Embryonic facial prominence (tissue), 1 donor: ENCODE measurements at regions not wholly inside any gene's neighbourhood (a gene's known extent, or its start where the extent isn't known, plus 50 kb on each side); places are given as distances from the start of the nearest gene placed in this dataset.

Experiments used
- DNase-seq: peaks from one replicate; pipeline ENCODE4 v3.0.0-alpha.2; 2016; ENCODE audit errors: extremely low spot score

GRCh38 chr1:115413621-115414020 is 75.6 kb upstream of the NGF start:
- no peak for DNase-seq

DNA sequence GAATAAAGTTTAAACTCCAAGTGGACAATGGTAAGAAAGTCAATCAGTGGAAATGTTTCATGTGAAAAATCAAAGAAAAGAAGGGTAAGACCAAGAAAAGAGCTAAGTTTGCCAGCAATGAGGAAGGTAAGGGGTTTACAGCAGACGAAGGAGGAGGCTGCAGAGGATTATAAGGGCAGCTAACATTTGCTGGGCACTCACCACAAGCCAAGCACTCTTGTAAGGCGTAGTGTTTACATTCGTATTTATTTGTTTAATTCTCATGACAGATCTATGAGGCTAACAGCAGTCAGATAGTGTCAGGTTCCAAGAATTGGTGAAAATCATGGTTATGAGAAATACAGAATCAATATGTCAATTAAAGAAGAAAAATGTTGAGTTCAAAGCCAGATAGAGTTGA is 75.2 kb upstream of the NGF start:
- no peak for DNase-seq

- no peak for DNase-seq
Measured at GRCh38 chr1:115412733-115413132, 74.7 kb upstream of the NGF start.

GRCh38 chr1:115412286-115412685 is 74.2 kb upstream of the NGF start:
- DNase-seq, result no peak

- no peak for DNase-seq
Measured at GRCh38 chr1:115411371-115412063, 73.5 kb upstream of the NGF start.

- DNase-seq, result no peak
Measured at GRCh38 chr1:115409094-115410015, 71.3 kb upstream of the NGF start.

DNA sequence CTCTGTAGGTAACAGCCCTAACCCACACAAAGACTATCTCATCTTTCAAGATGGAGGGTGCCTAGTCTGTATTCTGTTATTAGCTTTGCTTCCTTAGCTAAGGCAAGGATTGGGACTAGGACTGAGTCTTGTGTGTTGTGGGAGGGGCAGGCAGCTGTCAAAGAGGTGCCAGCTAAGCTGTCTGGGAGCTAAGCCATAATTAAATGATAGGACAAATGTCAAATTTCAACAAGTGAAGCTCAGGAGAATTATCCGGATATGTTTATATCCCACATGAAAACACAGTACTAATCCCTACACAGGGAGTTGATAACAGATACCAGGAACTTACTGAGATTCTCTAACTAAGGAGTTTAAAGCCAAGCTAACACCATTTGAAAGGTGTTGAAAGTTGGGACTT is 70.5 kb upstream of the NGF start:
- DNase-seq, result no peak

DNA sequence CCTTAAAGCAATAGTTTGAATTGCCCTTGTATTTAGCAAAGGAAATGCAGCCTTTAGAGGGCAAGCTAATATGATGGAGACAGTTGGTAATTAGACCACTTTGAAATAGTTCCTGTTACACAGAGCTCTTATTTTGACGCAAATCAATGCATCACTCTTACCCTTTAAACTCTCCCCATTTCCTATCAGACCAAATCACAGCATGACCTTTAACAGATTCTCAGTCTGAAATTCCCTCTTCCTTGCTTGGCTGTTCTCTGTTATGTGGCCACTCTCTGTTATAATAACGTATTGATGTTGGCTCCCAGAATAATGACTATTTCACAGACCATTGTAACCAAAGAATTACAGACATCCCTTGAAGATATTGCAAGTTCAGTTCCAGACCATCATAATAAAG is 66.9 kb upstream of the NGF start:
- DNase-seq, result no peak

DNA sequence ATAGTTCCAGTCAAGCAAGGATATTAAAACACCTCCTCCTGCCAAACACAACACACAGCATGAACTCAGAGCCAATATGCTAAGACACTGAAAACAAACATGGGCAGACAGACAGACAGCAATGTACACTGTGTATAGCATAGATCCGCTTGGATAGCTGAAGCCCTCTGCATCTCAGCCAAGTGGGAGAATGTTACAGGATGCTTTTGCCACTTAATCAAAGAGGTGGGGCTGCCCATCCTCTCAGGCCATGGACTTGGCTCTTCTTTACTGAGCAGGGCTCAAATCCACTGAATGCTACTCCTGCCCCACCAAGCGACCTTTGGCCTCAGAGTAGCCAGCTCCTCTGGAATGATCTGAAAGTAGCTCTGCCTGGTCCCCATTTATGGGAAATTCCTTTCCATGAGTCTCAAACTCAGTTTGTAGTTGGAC is 64.7 kb upstream of the NGF start:
- DNase-seq, result no peak

DNA sequence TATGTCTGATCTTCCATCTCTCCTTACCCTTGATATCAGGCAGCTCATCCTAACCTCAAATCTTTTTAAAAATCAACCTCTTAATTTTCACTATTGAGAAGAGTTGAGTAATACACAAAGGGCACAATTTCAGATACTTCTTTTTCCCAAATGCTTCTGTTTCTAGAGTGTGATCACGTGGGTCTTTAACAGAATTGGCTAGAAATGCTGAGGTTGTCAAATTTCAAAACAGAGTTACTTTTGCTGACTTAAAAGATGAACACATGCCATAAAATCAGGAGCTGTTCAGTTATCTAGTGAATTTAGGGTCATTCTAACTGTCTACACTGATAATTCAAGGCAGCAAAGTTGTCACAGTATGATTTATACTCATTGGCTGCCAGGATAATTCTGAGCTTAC is 63.6 kb upstream of the NGF start:
- no peak for DNase-seq

- no peak for DNase-seq
Measured at GRCh38 chr1:115400891-115401290, 62.8 kb upstream of the NGF start.

DNA sequence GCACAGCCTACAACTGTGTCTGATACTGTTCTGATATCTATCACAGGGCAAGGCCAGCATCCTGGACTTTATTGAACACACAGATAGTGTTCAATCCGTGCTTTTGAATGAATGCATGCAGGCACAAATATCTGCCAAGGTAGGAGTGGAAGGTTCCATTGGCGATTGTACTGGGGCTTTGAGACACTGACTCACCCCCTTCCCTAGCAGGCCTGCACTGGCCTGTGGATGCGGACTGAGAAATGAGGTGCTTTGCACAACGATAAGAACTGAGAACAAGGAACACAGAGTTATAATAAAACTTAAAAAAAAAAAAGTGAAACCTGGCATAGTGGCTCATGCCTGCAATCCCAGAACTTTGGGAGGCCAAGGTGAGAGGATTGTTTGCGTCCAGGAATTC is 62.4 kb upstream of the NGF start:
- DNase-seq, result no peak

DNA sequence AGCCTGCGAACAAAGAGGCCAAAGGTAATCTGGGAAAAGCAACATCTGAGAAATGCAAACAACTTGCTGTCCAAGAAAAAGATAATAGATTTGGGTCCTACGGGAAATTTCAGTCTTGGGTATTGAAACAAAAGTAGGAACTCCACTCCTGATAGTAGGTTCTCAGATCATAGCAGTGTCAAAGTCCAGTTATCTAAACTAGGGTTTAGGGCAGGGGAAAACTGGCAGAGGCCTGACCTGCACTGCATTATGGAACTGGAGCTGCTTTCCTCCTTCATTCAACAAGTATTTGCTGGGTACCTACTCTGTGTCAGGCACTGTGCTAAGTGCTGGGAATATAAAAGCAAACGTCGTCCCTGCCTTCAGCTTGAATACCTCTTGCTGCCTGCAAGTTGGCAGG is 60.7 kb upstream of the NGF start:
- no peak for DNase-seq
